Kidney glomerular epithelial cell (primary cell): ENCODE measurements at regions not wholly inside any gene's neighbourhood (a gene's known extent, or its start where the extent isn't known, plus 50 kb on each side); places are given as distances from the start of the nearest gene placed in this dataset.

Experiments used
- DNase-seq: peaks from one replicate; lab custom pipeline; 2025; lab: John Stamatoyannopoulos, UW

DNA sequence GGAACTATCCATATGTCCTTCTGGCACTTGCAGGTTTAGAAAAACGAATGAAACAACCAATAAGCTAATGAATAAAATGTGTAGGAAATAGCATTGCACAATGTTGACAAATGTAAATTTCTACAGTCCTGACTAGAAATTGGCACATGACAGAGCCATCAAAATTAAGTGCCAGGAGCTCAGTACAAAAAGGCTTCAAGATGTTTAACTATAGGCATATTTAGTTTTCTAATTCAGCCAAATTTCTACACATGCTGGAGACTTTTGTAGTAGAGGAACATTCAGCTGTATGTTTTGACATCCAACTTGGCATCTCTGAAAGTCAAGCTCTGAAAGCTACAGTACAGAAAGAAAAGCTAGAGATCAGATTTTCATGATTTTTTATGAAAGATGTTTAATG is 1999.4 kb upstream of the AGA start:
- DNase-seq = no peak

DNA sequence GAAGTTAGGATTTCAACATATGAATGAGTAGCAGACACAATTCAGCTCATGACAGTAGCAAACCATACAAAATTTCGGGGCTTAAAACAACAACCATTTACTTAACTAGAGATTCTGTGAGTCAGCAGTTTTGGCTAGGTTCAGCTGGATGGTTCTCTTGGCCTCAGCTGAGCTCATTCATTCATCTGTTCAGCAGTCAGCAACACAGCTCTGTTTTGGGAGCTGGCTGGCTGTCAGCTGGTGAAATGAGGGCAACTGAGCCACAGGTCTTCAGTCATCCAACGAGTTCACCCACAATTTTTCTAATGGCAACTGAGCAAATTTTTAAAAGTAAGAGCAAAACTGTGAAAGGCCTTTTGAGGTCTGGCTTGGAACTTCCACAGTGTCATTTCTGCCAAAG is 2005.1 kb upstream of the AGA start:
- no peak for DNase-seq

DNA sequence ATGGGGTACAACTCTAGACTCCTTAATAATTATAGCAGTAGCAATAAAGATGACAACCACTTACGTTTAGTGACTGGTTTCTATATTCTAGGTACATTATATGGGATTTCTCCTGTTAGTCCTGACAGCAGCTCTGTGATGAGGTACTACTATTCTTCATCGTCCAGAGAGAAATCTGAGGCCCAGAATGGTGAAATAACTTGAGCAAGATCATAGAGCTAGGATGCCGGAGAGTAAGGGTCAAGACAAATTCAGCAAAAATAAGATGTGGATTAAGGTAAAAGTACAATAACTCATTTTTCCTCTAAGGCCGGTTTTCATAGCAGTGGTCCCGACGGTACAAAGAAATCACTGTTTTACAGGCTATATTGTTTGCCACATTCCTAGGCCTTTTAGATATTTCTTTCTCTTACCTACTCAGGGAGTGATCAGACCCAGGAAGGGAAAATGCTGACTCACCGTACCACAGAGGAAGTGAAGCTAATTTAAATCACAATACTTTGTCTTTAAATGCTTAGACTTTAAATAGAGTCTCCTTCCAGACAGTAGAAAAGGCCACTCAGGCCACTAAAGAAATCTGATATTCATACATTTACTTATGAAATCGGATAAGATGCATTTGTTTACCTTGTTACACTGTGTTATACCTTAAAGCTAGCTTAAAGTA is 2023.0 kb upstream of the AGA start:
- DNase-seq = no peak

DNA sequence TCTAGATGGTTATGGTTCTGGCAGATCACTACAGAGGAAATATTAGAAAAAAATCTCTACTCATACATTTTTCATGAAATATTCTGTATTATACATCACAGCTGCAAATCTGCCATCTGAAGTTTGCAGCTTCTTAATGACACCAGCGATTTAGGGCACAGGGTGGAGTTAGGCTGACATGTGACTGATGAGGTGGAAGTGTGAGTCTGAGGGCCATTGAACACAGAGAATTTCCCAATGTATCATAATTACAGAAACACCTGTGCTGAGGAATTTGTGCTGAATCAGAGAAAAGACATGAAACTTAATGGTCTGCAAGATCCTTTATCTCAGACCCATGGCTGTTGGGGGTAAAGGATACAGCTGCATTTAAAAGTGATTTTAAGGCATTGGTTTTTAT is 2025.6 kb upstream of the AGA start:
- DNase-seq = no peak

DNA sequence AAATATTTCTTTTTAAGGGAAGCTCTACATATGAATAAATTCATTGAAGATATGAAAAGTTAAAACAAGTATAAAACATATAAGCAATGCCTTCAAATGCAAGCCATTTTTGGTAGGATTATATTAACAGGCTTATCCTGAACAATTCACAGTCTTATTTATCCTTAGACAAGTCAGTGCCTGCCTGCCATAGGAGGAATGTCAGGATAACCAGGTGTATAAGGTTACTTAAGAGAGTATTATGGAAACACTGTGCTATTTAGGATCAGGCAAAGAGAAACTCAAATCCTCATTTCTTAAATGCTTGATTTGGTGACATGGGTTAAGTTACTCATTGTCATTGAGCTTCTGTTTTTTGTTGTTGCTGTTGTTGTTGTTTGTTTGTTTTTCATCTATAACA is 2029.9 kb upstream of the AGA start:
- no peak for DNase-seq

DNA sequence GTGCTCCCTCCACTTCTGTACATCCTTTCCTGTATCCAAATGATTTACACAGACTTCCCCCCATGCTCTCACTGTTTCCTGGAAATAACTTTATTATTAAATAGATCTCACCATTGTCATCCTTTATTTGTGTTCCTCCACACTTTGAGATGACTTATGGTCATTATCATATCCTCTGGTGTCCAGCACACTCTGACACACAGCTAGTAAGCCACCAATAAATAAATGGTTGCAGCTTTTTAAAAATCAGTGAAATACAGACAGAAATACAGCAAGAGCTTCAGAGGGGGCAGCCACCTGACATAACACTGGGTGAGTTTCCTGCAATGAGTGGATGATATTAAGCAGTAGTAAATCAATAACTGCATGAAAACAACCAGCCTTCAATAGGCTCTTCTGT is 2036.4 kb upstream of the AGA start:
- no peak for DNase-seq

DNA sequence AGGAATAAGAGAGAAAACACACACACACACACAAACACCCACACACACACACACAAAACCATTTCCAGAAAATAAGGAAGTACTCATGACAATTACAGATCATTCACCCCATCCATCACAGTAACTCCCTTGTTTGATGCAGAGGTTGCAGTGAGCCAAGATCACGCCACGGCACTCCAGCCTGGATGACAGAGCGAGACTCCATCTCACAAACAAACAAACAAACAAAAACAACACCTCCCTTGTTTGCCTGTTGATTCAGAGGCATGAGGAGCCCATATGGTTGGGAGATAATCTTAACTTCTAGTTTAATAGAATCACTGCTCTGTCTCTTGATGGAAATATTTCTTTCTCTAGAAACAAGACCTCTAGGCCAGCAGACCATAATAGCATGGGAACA is 2043.5 kb upstream of the AGA start:
- DNase-seq = no peak

DNA sequence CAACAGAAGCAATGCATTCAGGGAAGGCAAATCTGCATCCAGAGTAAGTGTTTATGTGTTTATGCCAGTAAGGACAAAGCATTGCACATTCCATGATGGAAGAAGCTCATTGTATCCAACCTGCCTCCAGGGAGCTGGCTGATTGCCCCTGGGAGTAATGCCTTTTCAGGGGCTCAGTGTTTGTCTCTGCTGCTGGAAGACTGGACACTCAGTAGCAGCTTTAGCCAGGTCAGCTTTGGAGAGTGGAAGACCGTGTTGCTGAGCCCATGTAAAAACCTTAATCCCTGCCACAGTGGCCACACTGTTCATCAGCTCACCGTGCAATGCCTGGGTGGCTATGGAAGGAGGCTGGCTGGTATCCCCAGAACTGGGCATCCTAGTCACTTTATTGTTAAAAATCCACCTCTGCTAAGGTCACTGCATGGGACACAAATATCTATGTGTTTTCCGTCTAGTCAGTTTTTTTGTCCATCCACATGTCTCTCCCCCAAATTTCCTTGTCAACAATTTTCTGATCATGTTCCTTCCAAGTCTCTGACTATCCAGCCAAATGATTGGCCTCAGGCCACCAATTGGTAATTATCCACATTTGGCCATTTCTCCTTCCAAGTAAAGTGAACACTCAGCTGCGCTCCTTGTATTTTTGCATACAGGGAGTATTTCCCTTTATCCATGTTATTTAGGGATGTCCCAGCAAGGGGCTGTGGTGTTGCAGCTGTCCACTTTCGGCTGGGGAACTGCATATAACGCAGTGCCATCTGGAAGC is 2044.5 kb upstream of the AGA start:
- DNase-seq = no peak

DNA sequence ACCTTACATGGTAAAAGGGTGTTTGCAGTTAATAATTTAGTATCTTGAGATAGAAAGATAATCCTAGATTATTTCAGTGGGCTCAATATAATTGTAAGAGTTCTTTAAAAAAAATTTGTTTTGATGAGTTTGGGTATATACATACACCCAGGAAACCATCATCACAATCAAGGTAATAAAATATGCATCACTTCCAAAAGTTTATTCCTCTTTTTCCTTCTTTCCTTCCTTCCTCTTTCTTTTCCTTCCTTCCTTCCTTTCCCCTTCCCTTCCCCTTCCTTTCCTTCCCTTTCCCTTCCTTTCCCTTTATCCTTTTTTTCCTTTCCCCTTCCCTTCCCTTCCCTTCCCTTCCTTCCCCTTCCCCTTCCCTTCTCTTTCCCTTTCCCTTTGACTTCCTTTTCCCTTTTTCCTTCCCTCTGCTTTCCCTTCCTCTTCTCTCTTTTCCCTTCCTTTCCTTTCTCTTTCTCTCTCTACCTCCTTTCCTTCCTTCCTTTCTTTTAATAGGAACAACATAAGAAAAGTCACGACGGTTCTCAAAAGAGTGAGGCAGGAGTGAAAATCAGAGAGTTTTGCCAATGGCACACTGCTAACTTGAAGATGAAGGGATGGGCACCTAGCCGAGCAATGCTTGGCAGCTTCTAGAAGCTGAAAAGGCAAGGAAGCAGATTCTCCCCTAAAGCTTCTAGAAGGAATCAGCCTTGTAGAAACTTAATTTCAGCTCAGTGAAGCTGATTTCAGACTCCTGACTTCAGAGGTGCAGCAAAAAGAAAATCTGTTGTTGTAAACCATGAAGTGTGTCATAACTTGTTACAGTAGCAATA is 2050.2 kb upstream of the AGA start:
- DNase-seq = no peak

DNA sequence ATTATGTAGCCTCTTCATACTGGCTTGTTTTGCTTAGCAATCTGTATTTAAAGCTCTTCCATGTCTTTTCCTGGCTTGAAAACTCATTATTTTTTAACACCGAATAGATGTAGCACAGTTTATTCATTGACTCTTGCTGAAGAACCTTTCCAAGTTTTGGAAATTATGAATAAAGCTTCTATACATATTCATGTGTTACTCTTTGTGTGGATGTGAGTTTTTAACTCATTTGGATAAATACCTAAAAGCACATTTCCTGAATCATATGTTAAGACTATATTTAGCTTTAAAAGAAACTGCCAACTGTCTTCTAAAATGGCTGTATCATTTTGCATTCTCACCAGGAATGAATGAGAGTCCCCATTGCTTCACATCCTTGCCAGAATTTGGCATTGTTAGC is 2061.7 kb upstream of the AGA start:
- DNase-seq = no peak

DNA sequence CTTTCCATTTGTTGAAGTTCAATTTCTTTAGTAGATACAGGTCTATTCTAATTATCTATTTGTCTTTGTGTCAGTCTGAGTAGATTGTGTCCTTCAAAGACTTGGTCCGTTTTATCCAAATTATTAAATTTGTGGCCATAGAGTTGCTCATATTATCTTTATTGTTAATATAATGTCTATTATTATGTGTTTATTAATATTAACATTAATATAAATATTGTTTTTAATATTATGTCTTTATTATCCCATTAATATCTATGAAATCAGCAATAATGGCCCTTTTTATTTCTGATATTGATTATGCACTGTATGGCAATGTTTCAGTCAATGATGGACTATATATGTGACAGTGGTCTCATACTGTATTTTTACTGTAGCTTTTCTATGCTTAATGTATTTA is 2067.3 kb upstream of the AGA start:
- no peak for DNase-seq

DNA sequence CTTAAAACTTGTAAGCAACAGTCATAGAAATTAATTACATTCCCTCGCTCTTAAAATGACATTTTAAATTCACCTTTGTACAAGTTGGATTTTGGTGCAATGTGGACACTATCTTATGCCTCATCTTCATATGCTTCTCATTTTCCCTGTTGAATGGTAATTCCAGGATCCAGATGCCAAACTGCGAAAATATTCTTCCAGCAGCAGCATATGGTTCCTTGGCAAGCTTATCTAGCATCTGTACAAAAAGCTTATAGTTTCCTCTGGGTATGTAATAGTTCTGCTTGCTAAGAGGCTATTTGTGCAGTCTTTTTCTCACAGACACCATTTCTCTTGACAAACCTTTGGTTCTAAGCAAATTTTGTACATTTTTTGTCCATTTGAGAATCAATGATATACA is 2079.7 kb upstream of the AGA start:
- no peak for DNase-seq

DNA sequence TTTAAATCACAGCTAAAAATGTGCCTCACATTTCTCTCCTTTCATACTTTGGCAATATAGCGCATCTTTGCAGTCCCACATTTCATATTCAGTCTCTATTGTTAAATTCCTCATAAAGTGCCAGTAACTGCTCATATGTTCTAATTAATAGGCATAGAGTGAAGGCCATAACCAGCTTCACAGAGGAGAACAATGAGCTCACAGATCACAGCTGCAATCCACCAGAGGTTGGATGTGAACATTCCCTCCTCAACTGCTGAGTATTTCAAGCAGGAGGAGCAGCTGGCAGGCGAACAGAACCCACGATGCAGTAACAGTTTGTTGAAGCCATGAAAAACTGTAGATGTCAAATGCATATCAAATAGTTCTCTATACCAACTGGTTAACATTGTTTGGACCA is 2088.7 kb upstream of the AGA start:
- DNase-seq = no peak

DNA sequence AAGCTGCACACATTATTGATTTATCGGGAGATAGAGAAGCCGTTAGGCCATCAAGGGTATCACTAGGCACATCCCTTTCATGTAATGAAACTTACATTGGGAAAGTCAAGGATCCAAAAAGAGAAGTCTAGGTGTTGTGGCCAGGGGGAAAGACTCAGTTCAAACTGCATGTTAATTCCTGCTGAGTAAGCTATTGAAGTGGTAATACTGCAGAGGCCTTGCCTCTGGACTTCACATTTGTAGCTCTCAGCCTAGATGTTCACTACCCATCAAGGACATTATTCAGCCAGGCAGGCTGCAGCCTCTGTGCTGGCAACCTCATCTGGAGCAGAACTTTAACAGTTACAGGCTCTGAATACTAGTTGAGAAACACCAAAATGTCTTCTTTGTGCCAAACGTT is 2094.5 kb upstream of the AGA start:
- DNase-seq = no peak

DNA sequence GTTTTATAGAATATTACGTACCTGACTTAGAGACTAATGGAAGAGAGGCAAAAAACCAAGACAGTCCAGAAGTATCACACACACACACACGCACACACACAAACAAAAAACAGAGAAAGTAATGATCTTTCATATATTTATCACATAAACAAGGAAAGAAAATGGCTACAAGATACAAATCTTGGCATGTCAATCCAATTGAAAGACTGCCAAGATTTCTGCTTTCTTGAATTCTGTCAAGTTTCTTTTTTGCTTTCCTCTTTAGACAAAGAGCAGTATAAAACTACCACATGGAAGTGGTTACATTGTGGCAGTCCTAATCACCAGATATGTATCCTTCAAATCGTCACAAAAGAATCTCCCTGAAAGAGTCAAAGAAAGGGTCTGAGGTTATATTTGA is 2097.4 kb upstream of the AGA start:
- no peak for DNase-seq

DNA sequence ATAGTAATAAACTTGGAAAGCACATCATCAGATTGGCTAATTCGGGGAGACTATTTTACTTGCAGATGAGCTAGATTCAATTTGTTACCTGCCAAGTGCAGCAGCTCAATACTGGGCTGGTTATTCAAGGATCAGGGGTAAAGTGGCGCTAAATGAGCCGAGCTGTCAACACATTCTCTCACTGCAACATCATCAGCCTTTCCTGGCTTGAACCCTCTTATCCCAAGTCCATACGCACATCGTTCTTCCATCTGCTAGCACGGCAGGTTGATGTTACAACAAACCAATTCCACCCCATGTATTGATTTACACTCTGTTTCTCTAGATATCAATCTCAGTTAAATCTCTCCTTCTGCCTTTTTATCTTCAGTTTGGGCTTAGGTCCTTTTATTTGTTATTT is 2101.5 kb upstream of the AGA start:
- no peak for DNase-seq

DNA sequence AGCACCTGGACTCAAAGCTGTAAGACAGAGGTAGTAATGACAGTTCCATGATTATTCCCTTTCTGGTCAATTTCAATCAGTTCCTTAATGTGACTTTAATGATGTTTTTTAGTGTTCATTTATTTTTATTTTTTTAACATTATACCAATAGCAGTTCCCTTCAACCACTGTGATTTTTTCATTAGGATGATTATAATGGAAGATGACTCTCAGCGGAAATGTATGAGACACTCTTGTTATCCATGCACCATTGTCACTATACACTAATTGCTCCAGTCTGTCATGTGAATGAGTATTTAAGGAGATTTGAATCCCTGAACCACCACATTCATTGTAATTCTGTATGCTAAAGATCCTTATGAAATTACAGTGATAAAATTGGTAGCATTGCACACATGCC is 2102.3 kb upstream of the AGA start:
- no peak for DNase-seq

DNA sequence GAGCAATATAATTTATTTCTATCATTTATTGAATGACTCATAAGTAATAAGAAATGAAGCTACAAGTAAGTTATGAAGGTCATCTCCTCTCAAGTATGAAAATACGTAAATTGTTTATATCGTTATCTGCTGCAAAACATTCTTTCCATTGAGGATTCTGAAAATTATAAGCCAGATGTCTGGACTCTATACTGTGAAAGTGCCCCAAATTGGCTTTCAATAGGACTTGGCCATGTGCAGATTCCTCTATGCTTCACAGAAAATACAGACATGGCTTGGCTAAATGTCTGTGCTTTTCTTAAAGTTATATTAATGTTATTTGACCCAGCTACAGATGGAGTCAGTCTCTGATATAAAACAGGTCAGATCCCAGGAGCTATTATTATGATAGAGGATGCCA is 2109.9 kb upstream of the AGA start:
- DNase-seq = no peak

DNA sequence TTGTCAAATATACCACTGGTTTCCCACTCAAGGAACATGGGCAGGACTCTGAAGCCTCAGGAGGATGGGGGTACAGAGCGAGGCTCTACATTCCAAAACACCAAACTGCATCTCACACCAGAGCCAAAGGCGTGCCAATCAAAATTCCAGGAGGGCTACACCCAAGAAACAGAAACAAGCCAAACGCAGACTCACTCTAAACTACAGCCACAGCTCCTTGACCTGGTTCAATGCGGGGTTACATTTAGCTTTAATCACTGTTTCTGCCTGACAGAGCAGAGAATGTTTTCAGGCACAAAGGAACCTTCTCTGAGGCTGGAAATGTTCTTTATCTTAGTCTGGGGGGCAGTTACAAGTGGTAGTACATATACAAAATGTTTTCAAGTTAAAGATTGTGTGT is 2121.5 kb upstream of the AGA start:
- no peak for DNase-seq

DNA sequence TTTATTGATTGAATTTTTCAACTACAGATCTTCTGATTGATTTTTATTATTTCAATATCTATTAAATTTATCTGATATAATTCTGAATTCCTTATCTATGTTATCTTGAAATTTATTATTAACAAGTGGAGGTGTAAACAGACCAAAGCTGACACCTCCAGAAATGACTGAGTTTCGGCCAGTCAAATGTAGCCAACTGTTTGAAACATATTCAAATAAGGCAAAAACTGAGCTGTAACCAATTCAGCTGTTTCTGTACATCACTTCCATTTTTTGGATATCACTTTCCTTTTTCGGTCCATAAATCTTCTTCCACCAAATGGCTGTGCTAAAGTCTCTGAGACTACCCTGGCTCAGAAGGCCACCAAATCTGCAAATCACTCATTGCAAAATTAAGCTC is 2127.3 kb upstream of the AGA start:
- no peak for DNase-seq

DNA sequence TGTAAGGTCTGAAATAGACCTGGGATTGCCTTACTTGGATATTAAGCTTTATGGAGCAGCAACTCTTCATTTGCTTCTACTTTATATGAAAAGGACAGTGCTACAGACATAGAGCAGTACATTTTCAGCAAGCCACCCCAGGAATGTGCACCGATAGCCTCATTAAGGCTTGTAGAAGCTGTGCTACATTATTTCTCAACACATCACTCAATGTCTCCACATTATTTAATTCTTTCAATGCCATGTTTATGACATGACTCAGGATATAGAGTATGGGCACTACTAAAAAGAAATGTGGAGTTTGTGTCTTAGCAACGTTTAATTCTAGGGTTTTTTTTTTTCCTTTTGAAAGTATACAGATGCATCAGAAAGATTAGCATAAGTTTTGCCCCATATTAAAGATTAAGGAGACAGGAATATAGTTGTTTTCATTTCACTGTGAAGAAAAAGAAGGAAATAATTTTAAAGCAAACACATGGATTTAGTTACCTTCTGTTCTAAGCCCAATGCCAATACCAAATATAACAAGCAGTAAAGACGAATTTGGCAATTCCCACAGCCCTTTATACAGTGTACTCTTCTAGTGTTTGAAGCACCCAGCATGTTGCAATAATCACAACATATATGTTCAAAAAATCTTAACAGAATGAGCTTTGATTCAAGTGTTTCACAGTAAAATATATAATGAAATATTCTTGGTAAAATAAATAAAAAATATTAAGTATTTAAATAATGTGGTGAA is 2140.1 kb upstream of the AGA start:
- DNase-seq = no peak

DNA sequence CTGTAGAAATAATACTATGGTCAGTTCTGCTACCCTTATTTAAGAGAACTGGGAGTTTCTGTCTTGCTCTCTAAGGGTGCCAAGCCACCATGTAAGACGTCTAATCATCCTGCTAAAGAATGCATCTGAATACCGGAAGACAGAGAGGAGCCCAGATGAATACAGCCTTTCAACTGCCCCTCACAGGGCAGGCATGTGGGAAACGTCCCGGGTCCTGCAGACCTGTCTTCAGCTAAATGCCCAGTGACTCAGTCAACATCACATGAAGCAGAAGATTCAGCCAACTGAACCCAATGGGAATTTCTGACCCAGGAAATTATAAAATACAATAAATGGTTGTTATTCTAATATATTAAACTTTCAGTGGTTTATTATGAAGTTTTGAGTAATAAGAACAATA is 2141.0 kb upstream of the AGA start:
- DNase-seq = no peak

DNA sequence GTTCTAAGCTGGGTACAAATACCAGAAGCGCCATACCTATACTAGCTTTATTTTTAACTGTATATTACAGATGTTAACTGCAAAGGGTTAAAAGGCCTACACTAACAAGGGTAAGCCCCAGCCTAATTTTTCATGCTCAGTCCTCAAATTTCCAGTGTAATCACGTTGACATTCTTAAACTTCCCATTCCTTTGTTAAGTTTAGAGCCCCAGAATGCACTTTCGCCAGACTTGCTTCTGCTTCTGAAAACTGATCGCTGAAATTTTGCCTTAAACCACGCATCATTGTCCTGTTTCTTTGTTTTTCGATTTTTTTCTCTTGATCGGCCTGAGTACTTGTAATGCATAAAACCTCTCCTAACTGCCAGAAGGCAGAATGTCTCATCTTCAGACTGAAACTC is 2141.9 kb upstream of the AGA start:
- no peak for DNase-seq
